ENCODE measurements at regions not wholly inside any gene's neighbourhood (a gene's known extent, or its start where the extent isn't known, plus 50 kb on each side); places are given as distances from the start of the nearest gene placed in this dataset.

GRCh38 chr4:159598602-159599001 lies 495.7 kb downstream of the RAPGEF2 start:
- Histone ChIP-seq H3K36me3 (no peaks in the 10 kb centered on the region), H3K27me3 (no peaks in the 10 kb centered on the region), H3K9me3 (no peaks in the 10 kb centered on the region), H3K27ac (peak overlapping the region in 1 of 4 donors; percentile 67), H3K4me3 (no peak overlapping the region), H3K4me1 (peaks cover 0 to 3% (median 0%) of the 10 kb centered on the region in 4 donors)
- 83 to 86% methylated on average over 2 of the region's 2 CpGs for WGBS, 2 donors
- TF ChIP-seq POLR2A (IDR thresholded peaks at IDR 0.05), result no peak
- TF ChIP-seq EP300 (IDR thresholded peaks at IDR 0.05), result peak; percentile 28 to 47
- DNase-seq (ENCODE audit: low spot score in 2 of 2), result no peak

- H3K27ac ChIP-seq, result no peak overlapping the region
- H3K9me3 ChIP-seq, result no peaks in the 10 kb centered on the region
- H3K4me1 ChIP-seq, result no peaks in the 10 kb centered on the region
- DNase-seq (ENCODE audit: low spot score in 2 of 2), result no peak
- WGBS, 2 donors, result 61 to 67% methylated on average over 2 of the region's 2 CpGs
- TF ChIP-seq POLR2A (IDR thresholded peaks at IDR 0.05) (no peak), EP300 (IDR thresholded peaks at IDR 0.05) (no peak), CTCF (IDR thresholded peaks at IDR 0.05) (no peak)
- no peaks in the 10 kb centered on the region for H3K36me3 ChIP-seq
- H3K27me3 ChIP-seq, result no peaks in the 10 kb centered on the region
- H3K4me3 ChIP-seq, result no peak overlapping the region
Observed at GRCh38 chr4:159600061-159600460, 497.2 kb downstream of the RAPGEF2 start.

- no peaks in the 10 kb centered on the region for H3K27me3 ChIP-seq
- 62 to 73% methylated on average over 3 of the region's 3 CpGs for WGBS, 2 donors
- DNase-seq (ENCODE audit: low spot score in 2 of 2), result no peak
- H3K27ac ChIP-seq, result no peak overlapping the region
- TF ChIP-seq POLR2A (IDR thresholded peaks at IDR 0.05) (no peak), EP300 (IDR thresholded peaks at IDR 0.05) (no peak), CTCF (IDR thresholded peaks at IDR 0.05) (no peak)
- no peaks in the 10 kb centered on the region for H3K9me3 ChIP-seq
- H3K4me1 ChIP-seq, result no peaks in the 10 kb centered on the region
- no peak overlapping the region for H3K4me3 ChIP-seq
- no peaks in the 10 kb centered on the region for H3K36me3 ChIP-seq
Observed at GRCh38 chr4:159604781-159605180, 501.9 kb downstream of the RAPGEF2 start.

GRCh38 chr4:159606835-159607234 lies 504.0 kb downstream of the RAPGEF2 start:
- no peaks in the 10 kb centered on the region for H3K36me3 ChIP-seq
- no peak overlapping the region for H3K27ac ChIP-seq
- H3K4me3 ChIP-seq, result no peak overlapping the region
- TF ChIP-seq CTCF (IDR thresholded peaks at IDR 0.05), result no peak
- no peak for TF ChIP-seq EP300 (IDR thresholded peaks at IDR 0.05)
- TF ChIP-seq POLR2A (IDR thresholded peaks at IDR 0.05), result no peak
- H3K4me1 ChIP-seq, result no peaks in the 10 kb centered on the region
- no peaks in the 10 kb centered on the region for H3K9me3 ChIP-seq
- no peak for DNase-seq (ENCODE audit: low spot score in 2 of 2)
- H3K27me3 ChIP-seq, result no peaks in the 10 kb centered on the region

- no peak overlapping the region for H3K27ac ChIP-seq
- no peaks in the 10 kb centered on the region for H3K4me1 ChIP-seq
- no peaks in the 10 kb centered on the region for H3K36me3 ChIP-seq
- WGBS, 2 donors, result 56 to 72% methylated on average over 1 of the region's 1 CpG
- no peak overlapping the region for H3K4me3 ChIP-seq
- H3K9me3 ChIP-seq, result no peaks in the 10 kb centered on the region
- DNase-seq (ENCODE audit: low spot score in 2 of 2), result no peak
- H3K27me3 ChIP-seq, result no peaks in the 10 kb centered on the region
- TF ChIP-seq CTCF (IDR thresholded peaks at IDR 0.05) (no peak), POLR2A (IDR thresholded peaks at IDR 0.05) (no peak), EP300 (IDR thresholded peaks at IDR 0.05) (no peak)
Observed at GRCh38 chr4:159607809-159608208, 504.9 kb downstream of the RAPGEF2 start.

GRCh38 chr4:159608436-159608835 lies 505.6 kb downstream of the RAPGEF2 start:
- DNase-seq (ENCODE audit: low spot score in 2 of 2), result no peak
- no peak overlapping the region for H3K27ac ChIP-seq
- no peak overlapping the region for H3K4me3 ChIP-seq
- no peaks in the 10 kb centered on the region for H3K36me3 ChIP-seq
- H3K4me1 ChIP-seq, result no peaks in the 10 kb centered on the region
- WGBS, 2 donors, result 66 to 79% methylated on average over 4 of the region's 4 CpGs
- TF ChIP-seq EP300 (IDR thresholded peaks at IDR 0.05) (no peak), CTCF (IDR thresholded peaks at IDR 0.05) (no peak), POLR2A (IDR thresholded peaks at IDR 0.05) (no peak)
- H3K9me3 ChIP-seq, result no peaks in the 10 kb centered on the region
- H3K27me3 ChIP-seq, result no peaks in the 10 kb centered on the region
